GM19463 (cell line): ENCODE measurements at regions not wholly inside any gene's neighbourhood (a gene's known extent, or its start where the extent isn't known, plus 50 kb on each side); places are given as distances from the start of the nearest gene placed in this dataset.

Experiments
- ATAC-seq: cut with Tn5 transposase; IDR thresholded peaks from one replicate; pipeline ENCODE4 v1.9.1; 2021; ENCODE audit warnings: mild to moderate bottlenecking, moderate library complexity; ENCODE audit not compliant: unreplicated experiment

DNA sequence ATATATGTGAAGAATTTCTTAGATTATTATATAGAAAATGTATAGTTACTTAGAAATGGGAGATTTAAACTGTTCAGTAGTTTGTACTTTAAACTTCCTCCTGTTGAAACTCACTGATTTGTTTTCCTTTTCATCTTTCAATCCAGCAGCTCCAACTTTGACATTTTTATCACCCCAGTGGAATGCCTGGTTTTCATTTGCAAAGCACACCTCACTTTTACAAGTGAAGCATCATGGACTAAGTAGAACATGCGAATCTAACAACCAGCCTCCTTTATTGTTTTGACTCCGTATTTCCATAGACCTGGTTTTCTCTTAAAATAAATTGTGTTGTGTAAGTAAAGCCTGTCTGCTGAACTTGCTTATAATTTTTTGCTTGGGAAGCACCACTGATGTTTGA lies 97.8 kb upstream of the ROBO2 start:
- ATAC-seq = no peak

DNA sequence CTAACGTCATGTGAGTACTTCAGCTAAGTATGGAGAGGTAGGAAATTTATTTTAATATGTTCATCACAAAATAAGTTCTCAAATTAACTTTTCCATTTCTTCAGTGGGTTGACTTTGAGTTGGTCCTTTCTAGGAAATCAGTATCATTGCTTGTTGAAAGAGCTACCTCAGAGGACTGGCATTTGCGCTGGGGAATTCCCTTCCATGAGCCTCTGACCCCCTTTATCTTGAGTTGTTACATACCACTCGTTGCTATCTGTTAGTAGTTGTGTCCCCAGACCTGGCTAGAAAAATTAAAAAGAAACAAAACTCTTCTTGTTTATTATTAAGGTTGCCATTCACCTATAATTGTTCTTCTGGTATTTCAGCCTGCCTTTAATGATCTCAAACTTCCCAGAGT lies 96.8 kb upstream of the ROBO2 start:
- ATAC-seq = no peak

- no peak for ATAC-seq
Observed at GRCh38 chr3:76943671-76944070, 96.2 kb upstream of the ROBO2 start.

DNA sequence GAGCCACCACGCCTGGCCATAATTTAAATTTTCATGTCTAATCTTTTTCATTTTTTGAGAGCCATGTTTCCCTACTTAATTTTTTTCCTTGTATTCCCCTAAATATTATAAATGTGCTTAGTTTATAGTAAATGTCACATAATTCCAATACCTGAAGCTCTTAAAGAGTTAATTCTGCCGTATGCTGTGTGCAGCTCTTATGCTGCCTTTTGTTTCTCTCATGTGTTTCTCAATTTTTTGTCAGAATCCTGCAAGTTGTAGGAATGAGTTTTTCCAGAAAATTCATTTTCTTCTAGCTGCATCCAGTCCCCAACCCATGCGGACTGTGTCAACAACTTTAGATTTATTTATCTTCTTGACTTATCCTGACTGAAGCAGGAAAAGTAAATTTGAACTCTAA lies 90.9 kb upstream of the ROBO2 start:
- ATAC-seq = no peak

GRCh38 chr3:76949462-76949861 lies 90.4 kb upstream of the ROBO2 start:
- no peak for ATAC-seq

GRCh38 chr3:76950590-76950989 lies 89.3 kb upstream of the ROBO2 start:
- no peak for ATAC-seq

DNA sequence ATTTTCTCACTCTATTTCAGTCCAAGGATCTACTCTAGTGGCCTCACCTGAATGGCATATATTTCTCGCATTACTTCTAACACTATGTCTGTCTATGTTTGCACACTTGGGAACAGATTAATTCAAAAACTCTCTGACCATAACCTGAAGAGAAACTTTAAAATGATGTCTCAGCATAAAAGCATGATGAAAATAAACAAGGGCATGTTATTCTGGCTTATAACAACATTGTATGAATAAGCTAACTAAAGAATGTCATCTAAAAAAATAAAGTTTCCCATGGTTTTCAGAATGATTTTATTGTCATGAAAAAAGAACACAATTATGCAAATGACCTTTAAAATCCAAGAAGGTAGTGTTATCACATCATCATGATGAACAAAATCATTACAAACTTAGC lies 85.5 kb upstream of the ROBO2 start:
- ATAC-seq = no peak

DNA sequence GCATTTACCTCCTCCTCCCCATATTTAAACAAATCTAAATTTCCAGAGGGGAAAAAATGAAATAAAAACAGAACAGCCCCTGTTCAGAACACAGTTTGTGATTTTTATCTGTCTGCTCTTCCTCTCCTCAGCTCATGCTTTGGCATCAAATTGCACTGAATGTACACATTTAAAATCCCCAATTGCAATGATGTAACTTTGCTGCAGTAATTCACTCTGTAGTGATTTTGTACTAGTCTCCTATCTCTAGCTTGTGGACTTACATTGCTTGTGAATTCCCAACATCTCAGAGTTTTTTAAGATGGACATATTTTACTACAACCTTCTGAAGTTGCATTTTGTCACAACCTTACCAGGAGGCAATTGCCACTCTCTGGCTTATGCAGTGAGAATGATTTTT lies 81.6 kb upstream of the ROBO2 start:
- ATAC-seq = no peak

- ATAC-seq = no peak
Observed at GRCh38 chr3:76958861-76959260, 81.0 kb upstream of the ROBO2 start.

DNA sequence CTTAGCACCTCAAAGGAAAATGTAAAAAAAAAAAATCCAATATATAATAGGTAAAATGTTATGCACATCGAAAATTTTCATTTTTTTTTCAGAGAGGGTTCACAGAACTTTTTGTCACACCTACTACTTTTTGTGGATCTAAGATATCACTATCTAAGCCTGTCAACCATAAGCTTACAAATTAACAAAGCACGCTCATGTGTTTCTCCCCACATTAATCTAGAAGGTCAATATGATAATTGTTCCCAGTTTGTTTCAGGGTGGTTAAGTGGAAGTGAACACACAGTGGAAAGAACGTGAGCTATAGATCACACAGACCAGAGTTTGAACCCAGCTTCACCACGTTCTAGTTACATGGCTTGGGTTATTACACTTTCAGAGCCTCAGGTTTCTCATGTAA lies 78.6 kb upstream of the ROBO2 start:
- no peak for ATAC-seq

GRCh38 chr3:76965122-76965725 lies 74.7 kb upstream of the ROBO2 start:
- ATAC-seq = no peak

DNA sequence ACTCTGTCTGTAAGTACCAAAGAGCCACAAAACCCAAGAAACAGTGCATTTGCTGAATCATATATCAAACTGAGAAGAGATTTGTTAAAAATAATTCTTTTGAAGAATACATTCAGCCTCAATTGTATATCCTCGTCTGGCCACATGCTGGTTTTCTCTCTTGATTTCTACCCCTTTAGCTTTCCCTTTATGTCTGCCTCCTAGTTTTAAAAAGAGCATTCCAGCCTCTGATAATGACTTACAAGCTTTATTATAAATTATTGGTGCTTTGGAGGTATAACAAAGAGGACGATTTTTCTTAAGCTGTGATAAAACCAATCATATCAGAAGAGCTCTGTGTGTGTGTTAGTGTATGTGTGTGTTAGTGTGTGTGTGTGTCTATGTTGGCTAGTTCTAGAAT lies 70.4 kb upstream of the ROBO2 start:
- ATAC-seq = no peak

GRCh38 chr3:76969996-76970615 lies 69.8 kb upstream of the ROBO2 start:
- no peak for ATAC-seq

DNA sequence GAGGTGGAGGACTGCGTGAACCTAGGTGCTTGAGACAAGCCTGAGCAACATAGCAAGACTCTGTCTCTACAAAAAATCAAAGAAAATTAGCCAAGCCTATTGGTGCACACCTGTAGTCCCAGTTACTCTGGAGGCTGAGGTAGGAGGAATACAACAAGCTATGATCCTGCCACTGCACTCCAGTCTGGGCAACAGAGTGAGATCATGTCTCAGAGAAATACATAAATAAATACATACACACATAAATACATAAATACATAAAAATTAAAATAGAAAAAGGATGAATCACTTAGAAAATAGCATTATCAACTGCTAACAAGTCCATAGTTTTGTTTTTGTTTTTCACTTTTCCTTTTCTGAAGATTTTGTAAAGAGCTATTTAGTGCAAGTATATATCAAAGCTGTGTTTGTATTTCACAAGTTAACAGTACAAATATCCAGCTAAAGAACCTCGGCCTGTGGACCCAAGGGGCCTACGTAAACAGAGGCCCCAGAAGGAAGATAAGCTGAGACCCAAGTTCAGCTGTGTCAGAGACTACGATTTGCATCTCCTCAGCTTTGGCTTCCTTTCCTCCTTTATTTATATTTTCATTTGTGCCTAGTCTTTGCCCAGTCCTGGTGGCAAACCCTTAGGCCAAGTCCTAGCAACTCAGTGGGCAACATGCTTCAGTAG lies 67.1 kb upstream of the ROBO2 start:
- no peak for ATAC-seq

DNA sequence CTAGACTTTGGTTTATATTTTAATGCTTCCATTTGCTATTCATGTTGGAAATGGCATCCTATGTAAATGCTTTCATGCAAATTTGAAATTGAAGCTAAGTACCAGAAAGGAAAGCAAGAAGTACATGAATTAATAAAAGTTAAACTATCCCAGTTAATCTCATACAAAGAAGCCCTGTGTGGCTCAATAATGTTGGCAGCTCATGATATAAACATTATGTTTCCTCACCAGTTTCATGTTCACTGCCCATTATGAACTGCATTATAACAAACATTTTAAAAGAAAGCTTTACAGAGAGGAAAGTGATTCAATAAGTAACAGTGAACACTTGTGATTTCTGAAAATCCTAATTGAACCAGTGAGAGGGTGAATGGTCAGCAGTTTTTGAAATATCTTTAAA lies 62.9 kb upstream of the ROBO2 start:
- ATAC-seq = no peak

GRCh38 chr3:76985645-76986044 lies 54.3 kb upstream of the ROBO2 start:
- ATAC-seq = no peak

GRCh38 chr3:76986876-76987474 lies 52.9 kb upstream of the ROBO2 start:
- no peak for ATAC-seq
